ENCODE measurements at regions not wholly inside any gene's neighbourhood (a gene's known extent, or its start where the extent isn't known, plus 50 kb on each side); places are given as distances from the start of the nearest gene placed in this dataset.

DNA sequence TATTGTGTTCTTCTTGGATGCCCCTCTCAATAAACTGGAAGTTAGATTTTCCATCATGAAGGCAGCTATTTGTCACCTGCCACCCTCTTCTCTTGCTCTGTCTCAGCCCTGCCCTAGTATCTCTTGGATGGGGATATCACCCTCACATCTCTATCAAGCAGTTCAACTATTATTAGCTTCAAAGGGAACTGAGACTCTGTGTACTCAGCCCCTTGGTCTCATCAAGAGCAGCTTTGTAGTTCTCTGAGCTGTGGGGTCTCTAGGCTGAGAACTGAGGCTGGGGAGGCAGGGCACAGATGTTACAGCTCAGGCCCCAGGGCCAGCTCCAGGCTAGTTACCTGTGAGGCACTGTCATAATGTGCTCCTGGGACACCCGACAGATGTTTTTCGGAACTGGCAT is 130.3 kb downstream of the DAD1 start:
- Histone ChIP-seq H3K4me3 (ENCODE audit: low read length) (no peak overlapping the region), H3K36me3 (ENCODE audit: control insufficient read depth, insufficient read depth, low read length) (no peaks in the 10 kb centered on the region), H3K9me3 (ENCODE audit: control insufficient read depth, low read length) (no peaks in the 10 kb centered on the region)

DNA sequence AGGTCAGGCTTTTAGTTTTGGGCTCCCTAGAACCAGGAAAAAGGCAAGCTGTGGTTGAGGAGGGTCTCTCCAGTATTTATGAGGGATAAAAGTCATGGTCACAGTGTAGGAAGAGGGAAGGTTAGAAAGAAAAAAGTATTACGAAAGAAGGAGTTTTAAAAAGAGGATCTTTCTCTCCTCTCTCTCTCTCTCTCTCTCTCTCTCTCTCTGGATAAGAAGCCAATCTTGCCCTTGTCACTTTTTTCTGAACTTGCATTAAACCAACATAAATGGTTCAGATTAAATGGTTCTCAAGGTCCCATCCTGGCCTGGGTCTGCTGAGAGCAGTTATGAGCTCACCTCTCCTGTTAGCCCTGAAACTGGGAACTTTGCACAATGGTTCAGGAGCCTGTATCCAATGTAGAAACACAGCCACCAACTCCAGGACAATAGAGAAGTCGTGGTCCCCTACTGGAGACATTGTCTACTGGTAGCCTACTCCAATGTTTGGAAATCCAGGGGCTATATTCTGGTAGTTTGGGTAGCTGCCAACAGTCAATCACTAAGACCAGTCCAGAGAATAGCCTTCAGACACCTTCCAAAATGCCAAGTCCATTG is 131.9 kb downstream of the DAD1 start:
- Histone ChIP-seq H3K36me3 (ENCODE audit: control insufficient read depth, insufficient read depth, low read length) (no peaks in the 10 kb centered on the region), H3K27me3 (ENCODE audit: control insufficient read depth, insufficient read depth, low read length) (peaks cover 13% of the 10 kb centered on the region), H3K4me3 (ENCODE audit: low read length) (no peak overlapping the region), H3K9me3 (ENCODE audit: control insufficient read depth, low read length) (no peaks in the 10 kb centered on the region), H3K4me1 (ENCODE audit: control insufficient read depth, insufficient read depth, low read length) (peaks cover 5% of the 10 kb centered on the region), H3K9ac (ENCODE audit: low read length) (no peak overlapping the region)

More for the DNA sequence above, 130.3 kb downstream of the DAD1 start:
- Histone ChIP-seq H3K9ac (ENCODE audit: low read length) (no peak overlapping the region), H3K4me1 (ENCODE audit: control insufficient read depth, insufficient read depth, low read length) (peaks cover 5% of the 10 kb centered on the region), H3K27me3 (ENCODE audit: control insufficient read depth, insufficient read depth, low read length) (peaks cover 12% of the 10 kb centered on the region)

DNA sequence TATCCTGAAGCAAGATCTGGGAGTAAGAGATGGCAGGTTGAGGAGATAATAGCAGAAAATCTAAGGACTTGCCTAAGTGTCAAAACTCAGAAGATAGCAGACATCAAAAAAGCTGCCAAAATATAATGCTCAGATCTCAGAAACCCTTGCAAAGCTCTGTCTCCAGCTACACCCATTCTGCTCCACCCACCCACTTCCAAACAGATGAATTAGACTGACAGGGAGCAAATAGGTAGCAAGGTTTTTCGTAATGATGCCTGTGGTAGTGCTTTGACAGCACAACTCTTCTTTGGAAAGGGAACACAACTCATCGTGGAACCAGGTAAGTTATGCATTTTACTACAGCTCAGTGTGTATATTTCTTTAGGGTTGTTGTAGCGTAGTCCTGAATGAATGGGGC is 132.6 kb downstream of the DAD1 start:
- H3K4me1 ChIP-seq (ENCODE audit: control insufficient read depth, insufficient read depth, low read length): peaks cover 5% of the 10 kb centered on the region
- no peaks in the 10 kb centered on the region for H3K9me3 ChIP-seq (ENCODE audit: control insufficient read depth, low read length)
- no peaks in the 10 kb centered on the region for H3K36me3 ChIP-seq (ENCODE audit: control insufficient read depth, insufficient read depth, low read length)
- H3K27me3 ChIP-seq (ENCODE audit: control insufficient read depth, insufficient read depth, low read length): peaks cover 13% of the 10 kb centered on the region
- H3K9ac ChIP-seq (ENCODE audit: low read length): no peak overlapping the region
- no peak overlapping the region for H3K4me3 ChIP-seq (ENCODE audit: low read length)

DNA sequence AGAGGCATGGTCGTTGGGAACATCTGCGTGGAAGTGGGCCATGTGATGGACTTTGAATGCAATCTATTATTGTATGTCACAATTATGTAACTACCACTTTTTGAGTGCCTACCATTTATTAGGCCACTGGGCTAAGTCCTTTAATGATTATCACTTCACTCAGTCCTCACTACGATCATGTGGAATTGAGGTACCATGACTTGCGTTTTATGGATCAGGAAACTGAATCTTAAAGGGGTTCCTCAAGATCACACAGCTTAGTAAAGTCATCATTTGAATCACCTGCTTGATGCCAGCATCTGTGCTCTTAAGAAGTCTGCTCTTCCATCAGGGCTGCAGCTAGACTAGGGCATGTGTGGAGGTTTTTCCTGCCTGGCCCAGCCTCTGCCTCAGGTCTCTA is 136.7 kb downstream of the DAD1 start:
- H3K4me3 ChIP-seq (ENCODE audit: low read length): no peak overlapping the region

DNA sequence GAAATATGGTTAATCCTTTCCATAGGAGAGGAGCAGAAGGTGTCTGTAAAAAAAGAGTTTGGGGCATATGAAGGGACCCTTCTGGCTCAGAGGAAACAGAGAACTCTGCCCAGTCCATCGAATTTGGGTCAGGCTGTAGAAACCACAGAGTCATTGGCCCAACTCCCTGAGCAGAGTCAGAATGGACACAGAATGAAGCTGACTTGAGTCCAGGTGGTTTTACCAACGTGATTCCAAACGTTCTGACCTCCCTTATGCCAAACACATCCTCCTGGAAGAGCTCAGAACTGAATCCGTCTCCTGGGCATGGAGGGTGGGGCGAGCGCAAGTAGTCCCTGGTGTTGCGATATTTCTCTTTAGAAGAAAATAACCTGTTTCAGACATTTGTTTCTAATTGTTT is 138.8 kb downstream of the DAD1 start:
- Histone ChIP-seq H3K9ac (ENCODE audit: low read length) (no peak overlapping the region), H3K4me3 (ENCODE audit: low read length) (no peak overlapping the region), H3K27me3 (ENCODE audit: control insufficient read depth, insufficient read depth, low read length) (peaks cover 5% of the 10 kb centered on the region), H3K4me1 (ENCODE audit: control insufficient read depth, insufficient read depth, low read length) (no peaks in the 10 kb centered on the region), H3K9me3 (ENCODE audit: control insufficient read depth, low read length) (no peaks in the 10 kb centered on the region), H3K36me3 (ENCODE audit: control insufficient read depth, insufficient read depth, low read length) (no peaks in the 10 kb centered on the region)

More for the DNA sequence above, 136.7 kb downstream of the DAD1 start:
- Histone ChIP-seq H3K9me3 (ENCODE audit: control insufficient read depth, low read length) (no peaks in the 10 kb centered on the region), H3K36me3 (ENCODE audit: control insufficient read depth, insufficient read depth, low read length) (no peaks in the 10 kb centered on the region), H3K9ac (ENCODE audit: low read length) (no peak overlapping the region), H3K27me3 (ENCODE audit: control insufficient read depth, insufficient read depth, low read length) (peaks cover 11% of the 10 kb centered on the region), H3K4me1 (ENCODE audit: control insufficient read depth, insufficient read depth, low read length) (no peaks in the 10 kb centered on the region)

DNA sequence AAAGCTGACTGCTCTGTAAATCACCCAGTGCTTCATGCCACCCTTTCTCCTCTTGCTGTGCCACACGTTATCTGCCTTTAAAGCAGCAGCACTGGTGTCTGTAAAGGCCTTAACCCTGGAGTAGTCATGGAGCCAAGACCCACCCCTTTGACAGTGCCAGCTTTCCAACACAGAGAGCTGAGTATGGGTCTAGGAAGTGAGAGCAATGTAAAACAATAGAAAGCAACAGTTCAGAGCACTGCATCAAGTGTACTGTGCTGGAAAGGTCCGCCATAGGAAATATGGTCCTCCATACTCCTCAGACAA is 139.5 kb downstream of the DAD1 start:
- Histone ChIP-seq H3K9me3 (ENCODE audit: control insufficient read depth, low read length) (no peaks in the 10 kb centered on the region), H3K4me3 (ENCODE audit: low read length) (no peak overlapping the region), H3K27me3 (ENCODE audit: control insufficient read depth, insufficient read depth, low read length) (peaks cover 4% of the 10 kb centered on the region), H3K9ac (ENCODE audit: low read length) (no peak overlapping the region), H3K36me3 (ENCODE audit: control insufficient read depth, insufficient read depth, low read length) (no peaks in the 10 kb centered on the region), H3K4me1 (ENCODE audit: control insufficient read depth, insufficient read depth, low read length) (no peaks in the 10 kb centered on the region)

DNA sequence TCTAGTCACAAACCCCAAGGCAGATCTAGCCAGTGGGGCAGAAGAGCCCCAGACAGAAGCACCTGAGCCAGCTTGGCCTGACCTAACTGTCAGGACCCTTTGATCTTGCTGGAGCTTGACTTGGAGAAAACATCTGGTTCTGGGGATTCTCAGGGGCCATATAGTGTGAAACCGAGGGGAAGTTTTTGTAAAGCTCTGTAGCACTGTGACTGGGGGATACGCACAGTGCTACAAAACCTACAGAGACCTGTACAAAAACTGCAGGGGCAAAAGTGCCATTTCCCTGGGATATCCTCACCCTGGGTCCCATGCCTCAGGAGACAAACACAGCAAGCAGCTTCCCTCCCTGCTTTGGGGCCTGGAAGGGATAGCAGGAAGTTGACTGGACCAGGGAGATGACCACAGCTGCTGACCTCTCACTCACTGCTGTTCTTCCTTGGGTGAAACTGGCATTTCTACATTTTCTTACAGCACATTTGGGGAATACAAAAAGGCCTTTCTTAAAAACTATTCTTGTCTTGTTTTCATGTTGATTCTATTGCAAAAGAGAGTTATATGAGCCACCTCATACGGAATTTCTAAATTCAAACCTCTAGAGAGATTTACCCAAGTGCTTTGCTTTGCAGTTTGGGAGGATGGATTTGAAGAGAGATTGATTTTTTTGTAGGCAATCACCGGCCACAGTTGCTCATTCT is 140.0 kb downstream of the DAD1 start:
- Histone ChIP-seq H3K4me3 (ENCODE audit: low read length) (no peak overlapping the region), H3K9ac (ENCODE audit: low read length) (no peak overlapping the region), H3K9me3 (ENCODE audit: control insufficient read depth, low read length) (no peaks in the 10 kb centered on the region), H3K4me1 (ENCODE audit: control insufficient read depth, insufficient read depth, low read length) (no peaks in the 10 kb centered on the region), H3K27me3 (ENCODE audit: control insufficient read depth, insufficient read depth, low read length) (peaks cover 4% of the 10 kb centered on the region), H3K36me3 (ENCODE audit: control insufficient read depth, insufficient read depth, low read length) (no peaks in the 10 kb centered on the region)

DNA sequence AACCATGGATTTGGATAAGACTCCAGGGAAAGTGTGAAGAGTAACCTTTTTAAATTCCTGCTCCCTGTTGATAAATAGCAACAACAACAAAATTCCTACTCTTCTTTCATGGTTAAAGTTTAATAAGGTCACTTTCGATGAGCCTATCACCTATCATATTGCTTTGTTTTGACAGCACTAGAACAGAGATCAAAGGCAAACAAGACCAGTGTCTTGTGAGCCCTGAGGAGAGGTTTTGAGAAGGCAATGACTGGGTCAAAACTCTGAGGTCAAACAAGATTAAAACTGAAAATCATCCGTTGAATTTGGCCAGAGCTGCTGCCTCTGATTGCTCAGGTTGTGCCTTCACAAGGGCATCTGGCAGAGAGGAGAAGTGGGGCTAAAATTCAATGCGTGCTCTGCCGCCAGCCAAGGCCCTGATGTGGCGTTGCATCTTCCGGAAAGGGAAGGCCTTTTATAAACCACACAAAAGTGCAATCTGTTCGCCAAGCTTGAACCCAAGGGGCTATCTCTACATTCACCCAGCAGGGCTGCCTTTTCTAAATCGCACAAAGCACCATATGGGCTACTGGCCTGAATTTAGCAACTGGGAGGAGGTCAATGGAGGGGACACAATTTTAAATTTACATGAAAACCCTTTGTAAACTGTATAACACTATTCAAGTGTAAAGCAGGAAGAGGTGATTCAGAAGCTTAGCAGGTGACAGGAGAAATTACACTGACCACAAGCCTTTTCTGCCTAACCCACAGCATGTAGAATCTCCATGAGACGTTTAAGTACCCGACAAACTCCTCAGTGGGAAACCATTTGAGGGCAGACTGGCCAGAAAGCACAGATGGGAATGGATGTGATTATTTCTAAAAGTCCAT is 140.8 kb downstream of the DAD1 start:
- no peaks in the 10 kb centered on the region for H3K27me3 ChIP-seq (ENCODE audit: control insufficient read depth, insufficient read depth, low read length)

DNA sequence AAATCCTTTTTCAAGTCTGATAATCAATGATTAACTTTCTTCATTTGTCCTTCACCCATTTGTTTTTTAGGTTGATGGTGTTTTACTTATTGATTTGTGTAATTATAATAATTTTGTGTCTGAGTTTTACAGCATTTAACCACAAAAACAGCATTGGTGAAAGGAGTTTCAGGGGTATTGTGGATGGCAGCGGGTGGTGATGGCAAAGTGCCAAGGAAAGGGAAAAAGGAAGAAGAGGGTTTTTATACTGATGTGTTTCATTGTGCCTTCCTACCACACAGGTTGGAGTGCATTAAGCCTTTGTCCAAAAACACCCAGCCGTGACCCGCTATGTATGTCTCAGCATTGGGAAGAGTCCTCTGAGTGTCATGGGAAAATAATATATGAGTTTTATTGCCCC is 150.3 kb downstream of the DAD1 start:
- Histone ChIP-seq H3K4me3 (ENCODE audit: low read length) (no peak overlapping the region), H3K27me3 (ENCODE audit: control insufficient read depth, insufficient read depth, low read length) (no peaks in the 10 kb centered on the region), H3K36me3 (ENCODE audit: control insufficient read depth, insufficient read depth, low read length) (no peaks in the 10 kb centered on the region), H3K9me3 (ENCODE audit: control insufficient read depth, low read length) (no peaks in the 10 kb centered on the region), H3K4me1 (ENCODE audit: control insufficient read depth, insufficient read depth, low read length) (no peaks in the 10 kb centered on the region), H3K9ac (ENCODE audit: low read length) (no peak overlapping the region)

More for the DNA sequence above, 140.8 kb downstream of the DAD1 start:
- Histone ChIP-seq H3K4me3 (ENCODE audit: low read length) (no peak overlapping the region), H3K36me3 (ENCODE audit: control insufficient read depth, insufficient read depth, low read length) (no peaks in the 10 kb centered on the region), H3K4me1 (ENCODE audit: control insufficient read depth, insufficient read depth, low read length) (no peaks in the 10 kb centered on the region), H3K9me3 (ENCODE audit: control insufficient read depth, low read length) (no peaks in the 10 kb centered on the region), H3K9ac (ENCODE audit: low read length) (no peak overlapping the region)

DNA sequence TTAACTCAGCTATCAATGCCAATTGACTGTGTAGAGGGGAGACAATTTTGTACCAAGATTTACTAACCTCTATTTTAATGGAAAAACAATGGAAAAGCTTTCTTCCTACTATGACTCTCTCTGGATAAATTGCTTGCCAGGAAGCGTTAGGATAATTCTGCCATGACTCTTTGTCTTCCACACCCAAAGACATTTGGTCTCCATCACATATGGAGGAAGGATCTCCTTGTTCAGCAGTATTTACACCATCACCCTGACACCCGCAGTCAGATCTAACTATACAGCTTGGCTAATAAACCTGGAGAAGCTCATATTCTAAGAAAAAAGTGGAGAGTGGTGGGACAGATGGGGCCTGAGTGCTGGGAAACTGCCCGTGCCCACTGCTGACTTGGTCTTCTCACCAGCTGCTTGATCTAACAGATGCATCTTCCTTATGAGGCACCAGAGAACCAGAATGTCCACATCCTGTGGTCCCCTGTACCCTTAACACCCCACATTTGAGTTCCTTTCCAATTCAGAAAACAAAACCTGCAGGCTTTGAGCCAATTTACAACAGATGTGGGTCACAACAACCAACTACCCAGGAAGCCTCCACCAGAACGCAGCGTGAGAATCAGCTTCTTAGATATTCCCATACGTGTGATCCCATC is 154.0 kb downstream of the DAD1 start:
- Histone ChIP-seq H3K4me3 (ENCODE audit: low read length) (no peak overlapping the region), H3K27me3 (ENCODE audit: control insufficient read depth, insufficient read depth, low read length) (no peaks in the 10 kb centered on the region), H3K4me1 (ENCODE audit: control insufficient read depth, insufficient read depth, low read length) (peaks cover 17% of the 10 kb centered on the region), H3K9ac (ENCODE audit: low read length) (no peak overlapping the region), H3K9me3 (ENCODE audit: control insufficient read depth, low read length) (no peaks in the 10 kb centered on the region), H3K36me3 (ENCODE audit: control insufficient read depth, insufficient read depth, low read length) (no peaks in the 10 kb centered on the region)

DNA sequence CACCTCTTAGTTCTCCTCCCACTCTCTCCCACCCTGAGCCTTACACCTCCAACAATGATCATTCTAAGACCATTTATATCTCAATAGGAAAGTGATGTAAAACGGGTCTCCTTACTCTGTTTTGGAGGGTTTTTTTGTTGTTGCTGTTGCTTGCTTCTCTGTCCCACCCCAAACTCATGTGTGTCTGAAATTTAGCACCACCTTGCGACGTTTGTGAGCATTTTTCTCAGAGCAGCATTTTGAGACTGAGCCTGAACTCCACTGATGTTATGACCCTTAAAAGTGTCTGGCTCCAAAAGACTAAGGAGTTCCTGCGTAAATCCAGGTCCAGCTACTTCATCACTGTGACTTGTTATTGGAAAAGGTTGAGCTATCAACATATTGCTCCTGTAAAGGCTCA is 155.0 kb downstream of the DAD1 start:
- Histone ChIP-seq H3K36me3 (ENCODE audit: control insufficient read depth, insufficient read depth, low read length) (no peaks in the 10 kb centered on the region), H3K9ac (ENCODE audit: low read length) (no peak overlapping the region), H3K27me3 (ENCODE audit: control insufficient read depth, insufficient read depth, low read length) (no peaks in the 10 kb centered on the region)

DNA sequence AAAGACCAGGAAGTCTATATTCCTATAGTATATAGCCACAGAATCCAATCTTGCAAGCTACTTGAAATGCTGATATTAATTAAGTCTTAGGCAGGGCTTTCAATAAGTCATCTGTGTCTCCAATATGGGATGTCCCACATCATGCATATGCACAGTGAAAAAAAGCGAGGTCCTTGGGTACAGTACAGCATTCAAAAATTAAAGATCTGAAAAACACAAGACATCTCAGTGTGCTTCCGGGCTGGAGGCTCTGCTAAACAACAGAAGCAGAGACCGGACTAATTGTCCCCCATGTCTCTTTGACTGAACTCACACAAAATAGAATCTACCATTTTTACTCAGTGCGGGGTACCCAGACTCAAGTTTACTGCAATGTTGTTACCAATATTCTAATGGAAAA is 156.0 kb downstream of the DAD1 start:
- Histone ChIP-seq H3K9ac (ENCODE audit: low read length) (no peak overlapping the region), H3K36me3 (ENCODE audit: control insufficient read depth, insufficient read depth, low read length) (no peaks in the 10 kb centered on the region), H3K27me3 (ENCODE audit: control insufficient read depth, insufficient read depth, low read length) (no peaks in the 10 kb centered on the region), H3K4me3 (ENCODE audit: low read length) (no peak overlapping the region), H3K9me3 (ENCODE audit: control insufficient read depth, low read length) (no peaks in the 10 kb centered on the region), H3K4me1 (ENCODE audit: control insufficient read depth, insufficient read depth, low read length) (peaks cover 28% of the 10 kb centered on the region)

More for the DNA sequence above, 155.0 kb downstream of the DAD1 start:
- no peak overlapping the region for H3K4me3 ChIP-seq (ENCODE audit: low read length)
- no peaks in the 10 kb centered on the region for H3K9me3 ChIP-seq (ENCODE audit: control insufficient read depth, low read length)
- peaks cover 18% of the 10 kb centered on the region for H3K4me1 ChIP-seq (ENCODE audit: control insufficient read depth, insufficient read depth, low read length)

Measured in mucosa of stomach (tissue), 1 donor.